Neural progenitor cell (in vitro differentiated cells): ENCODE measurements at regions not wholly inside any gene's neighbourhood (a gene's known extent, or its start where the extent isn't known, plus 50 kb on each side); places are given as distances from the start of the nearest gene placed in this dataset.
A peak's percentile ranks its signal among the peaks of the same experiment; 100 is the strongest.

Source experiments
- DNase-seq: peaks from one replicate; pipeline ENCODE4 v3.0.0-alpha.2; 2016; ENCODE audit warnings: low spot score
- H2AFZ ChIP-seq: fragments of 200-600 bp; sonication (generic); replicated peaks from 2 replicates; pipeline ENCODE4 v1.6.1; 2016; ENCODE audit warnings: antibody characterized with exemption
- H3F3A ChIP-seq: fragments of 200-600 bp; sonication (generic); 2 replicates; pipeline ENCODE4 v1.6.1; 2016; ENCODE audit warnings: antibody characterized with exemption, low read depth
- H3K27ac ChIP-seq: fragments of 200-600 bp; sonication (generic); 2 replicates; pipeline ENCODE4 v1.5.1; 2016; ENCODE audit warnings: mild to moderate bottlenecking
- H3K27me3 ChIP-seq: fragments of 200-600 bp; sonication (generic); 2 replicates; pipeline ENCODE4 v1.6.1; 2016; ENCODE audit warnings: mild to moderate bottlenecking, moderate library complexity
- H3K36me3 ChIP-seq: fragments of 200-600 bp; sonication (generic); 2 replicates; pipeline ENCODE4 v1.5.1; 2016
- H3K4me1 ChIP-seq: fragments of 200-600 bp; sonication (generic); 2 replicates; pipeline ENCODE4 v1.6.1; 2016; ENCODE audit warnings: mixed run types
- H3K4me2 ChIP-seq: fragments of 200-600 bp; sonication (generic); 2 replicates; pipeline ENCODE4 v1.6.1; 2016
- H3K4me3 ChIP-seq: fragments of 200-600 bp; sonication (generic); 2 replicates; pipeline ENCODE4 v1.5.1; 2016
- H3K79me2 ChIP-seq: fragments of 200-600 bp; sonication (generic); 2 replicates; pipeline ENCODE4 v1.6.1; 2016; ENCODE audit warnings: low read depth
- H3K9ac ChIP-seq: fragments of 200-600 bp; sonication (generic); 2 replicates; pipeline ENCODE4 v1.6.1; 2016
- H3K9me3 ChIP-seq: fragments of 200-600 bp; sonication (generic); 2 replicates; pipeline ENCODE4 v1.5.1; 2016; ENCODE audit warnings: low read depth
- H4K20me1 ChIP-seq: fragments of 200-600 bp; sonication (generic); 2 replicates; pipeline ENCODE4 v1.6.1; 2016; ENCODE audit warnings: low read depth
- H3K27ac Mint-ChIP-seq: 3 replicates; pipeline ENCODE4 v1.8.0; 2021; ENCODE audit warnings: mixed read lengths
- H3K27me3 Mint-ChIP-seq: 2 replicates; pipeline ENCODE4 v1.8.0; 2022; ENCODE audit warnings: low read depth, mild to moderate bottlenecking, inconsistent platforms, moderate library complexity, mixed read lengths; ENCODE audit not compliant: insufficient read depth
- H3K36me3 Mint-ChIP-seq: 3 replicates; pipeline ENCODE4 v1.8.0; 2021; ENCODE audit warnings: mixed read lengths
- H3K4me1 Mint-ChIP-seq: 3 replicates; pipeline ENCODE4 v1.8.0; 2021; ENCODE audit warnings: mixed read lengths
- H3K4me3 Mint-ChIP-seq: 3 replicates; pipeline ENCODE4 v1.8.0; 2021; ENCODE audit warnings: mild to moderate bottlenecking, moderate library complexity, mixed read lengths
- H3K9me3 Mint-ChIP-seq: 3 replicates; pipeline ENCODE4 v1.8.0; 2020; ENCODE audit warnings: mixed read lengths
- CTCF ChIP-seq: fragments of 200-600 bp; sonication (generic); IDR thresholded peaks from 2 replicates; pipeline ENCODE4 v1.5.1; 2017; ENCODE audit warnings: antibody characterized with exemption, mild to moderate bottlenecking
- EZH2 ChIP-seq: fragments of 200-600 bp; sonication (generic); IDR thresholded peaks from 2 replicates; pipeline ENCODE4 v1.6.1; 2017; ENCODE audit warnings: antibody characterized with exemption, mild to moderate bottlenecking, moderate library complexity
- EZH2phosphoT487 ChIP-seq: fragments of 200-600 bp; sonication (generic); IDR thresholded peaks from 2 replicates; pipeline ENCODE4 v1.6.1; 2017; ENCODE audit warnings: antibody characterized with exemption

DNA sequence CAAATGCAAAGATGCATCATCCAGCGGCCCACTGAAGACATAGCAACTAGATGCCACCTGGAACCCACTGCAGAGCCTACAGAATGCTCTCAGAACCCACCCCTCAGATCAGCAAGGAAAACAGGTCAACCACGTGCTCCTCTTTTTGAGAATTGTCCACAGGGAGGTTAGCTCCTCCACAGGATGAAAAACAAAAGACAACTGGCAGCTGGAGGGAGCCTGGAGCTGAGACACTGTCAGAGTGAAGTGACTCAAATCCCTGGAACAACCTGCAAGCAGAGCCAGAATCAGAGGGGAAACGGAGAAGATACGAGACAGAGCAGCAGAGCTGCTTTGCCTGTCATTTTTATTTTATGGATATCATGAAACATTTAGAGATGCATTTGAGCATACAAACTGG, 277.6 kb downstream of the GASK1B start:
- H3K36me3 Mint-ChIP-seq, result no peaks in the 10 kb centered on the region
- H3K4me3 ChIP-seq, result no peak overlapping the region
- H3K79me2 ChIP-seq, result no peaks in the 10 kb centered on the region
- H3K27ac ChIP-seq, result no peak overlapping the region
- peaks cover 29% of the 10 kb centered on the region for H3K4me1 Mint-ChIP-seq
- H3K4me2 ChIP-seq, result no peak overlapping the region
- peak; percentile 53 for DNase-seq
- H3K27me3 ChIP-seq, result no peaks in the 10 kb centered on the region
- H3K36me3 ChIP-seq, result no peaks in the 10 kb centered on the region
- TF ChIP-seq EZH2phosphoT487, result no peak
- no peak for TF ChIP-seq EZH2
- TF ChIP-seq CTCF, result no peak
- no peak overlapping the region for H3K9ac ChIP-seq
- H4K20me1 ChIP-seq, result no peaks in the 10 kb centered on the region
- H3K27ac Mint-ChIP-seq, result no peak overlapping the region
- no peak overlapping the region for H2AFZ ChIP-seq
- no peak overlapping the region for H3K4me3 Mint-ChIP-seq
- H3K9me3 Mint-ChIP-seq, result no peaks in the 10 kb centered on the region
- H3K27me3 Mint-ChIP-seq, result peaks cover 2% of the 10 kb centered on the region
- no peaks in the 10 kb centered on the region for H3K9me3 ChIP-seq
- H3F3A ChIP-seq, result no peaks in the 10 kb centered on the region
- peaks cover 6% of the 10 kb centered on the region for H3K4me1 ChIP-seq

DNA sequence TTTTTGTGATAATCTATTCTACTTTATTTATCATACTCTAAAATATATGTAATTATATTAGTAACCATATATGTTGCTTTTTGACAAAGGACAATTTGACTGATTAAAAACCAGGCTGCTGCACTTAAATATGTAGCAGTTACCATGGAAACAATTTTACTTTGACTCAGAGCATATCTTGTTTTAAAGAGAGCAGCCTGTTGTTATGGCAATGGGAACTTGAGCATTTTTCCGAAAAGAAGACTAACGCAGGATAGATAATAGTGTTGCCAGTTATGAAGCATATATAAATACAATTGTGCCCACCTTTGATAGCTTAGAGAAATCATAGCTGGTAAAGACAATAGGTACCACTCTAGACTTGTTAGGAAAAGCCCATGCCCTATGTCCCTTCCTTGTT, 283.0 kb downstream of the GASK1B start:
- Histone ChIP-seq H3K27me3 (peaks cover 6% of the 10 kb centered on the region), H2AFZ (no peak overlapping the region), H3K4me3 (no peak overlapping the region), H3K4me1 (peaks cover 13% of the 10 kb centered on the region), H3K9ac (no peak overlapping the region), H3K9me3 (no peaks in the 10 kb centered on the region), H3K79me2 (no peaks in the 10 kb centered on the region), H3K4me2 (no peak overlapping the region), H3F3A (no peaks in the 10 kb centered on the region), H3K36me3 (no peaks in the 10 kb centered on the region), H3K27ac (no peak overlapping the region), H4K20me1 (peaks cover 6% of the 10 kb centered on the region)
- Mint-ChIP-seq H3K27ac (no peak overlapping the region), H3K27me3 (no peaks in the 10 kb centered on the region), H3K4me1 (peaks cover 28% of the 10 kb centered on the region), H3K36me3 (no peaks in the 10 kb centered on the region), H3K4me3 (no peak overlapping the region), H3K9me3 (no peaks in the 10 kb centered on the region)
- DNase-seq, result no peak
- TF ChIP-seq EZH2phosphoT487 (no peak), CTCF (no peak), EZH2 (no peak)

DNA sequence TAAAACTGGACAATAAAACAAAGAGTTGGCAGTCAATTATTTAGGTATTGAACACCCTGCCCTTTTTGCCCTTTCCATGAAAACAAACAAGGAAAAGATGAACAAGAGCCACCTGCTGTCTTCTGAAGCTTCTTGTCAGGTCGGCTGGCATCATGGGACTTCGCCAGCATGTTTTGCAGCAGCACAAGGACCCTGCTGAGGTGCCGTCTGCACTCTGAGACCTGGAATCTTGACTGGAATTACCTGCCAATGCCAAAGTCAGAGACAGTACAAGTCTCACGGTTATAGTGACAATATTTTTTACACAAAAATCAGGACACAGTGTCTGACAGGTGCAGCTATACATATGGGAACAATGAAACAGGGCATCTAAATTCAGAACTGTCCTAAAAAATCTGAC, 284.5 kb downstream of the GASK1B start:
- no peaks in the 10 kb centered on the region for H3K36me3 ChIP-seq
- no peak overlapping the region for H3K9ac ChIP-seq
- no peaks in the 10 kb centered on the region for H3K9me3 ChIP-seq
- DNase-seq, result no peak
- no peak overlapping the region for H3K27ac Mint-ChIP-seq
- H3K4me3 ChIP-seq, result no peak overlapping the region
- no peak overlapping the region for H2AFZ ChIP-seq
- no peaks in the 10 kb centered on the region for H3F3A ChIP-seq
- peaks cover 13% of the 10 kb centered on the region for H3K4me1 ChIP-seq
- H3K27me3 ChIP-seq, result peaks cover 6% of the 10 kb centered on the region
- H3K79me2 ChIP-seq, result no peaks in the 10 kb centered on the region
- H4K20me1 ChIP-seq, result peaks cover 6% of the 10 kb centered on the region
- H3K27ac ChIP-seq, result no peak overlapping the region
- peaks cover 32% of the 10 kb centered on the region for H3K4me1 Mint-ChIP-seq
- no peak overlapping the region for H3K4me3 Mint-ChIP-seq
- H3K36me3 Mint-ChIP-seq, result no peaks in the 10 kb centered on the region
- H3K9me3 Mint-ChIP-seq, result no peaks in the 10 kb centered on the region
- no peaks in the 10 kb centered on the region for H3K27me3 Mint-ChIP-seq
- no peak for TF ChIP-seq EZH2phosphoT487
- TF ChIP-seq CTCF, result no peak
- no peak for TF ChIP-seq EZH2
- no peak overlapping the region for H3K4me2 ChIP-seq

- Histone ChIP-seq H3F3A (no peaks in the 10 kb centered on the region), H2AFZ (no peak overlapping the region), H3K4me2 (peak overlapping the region; percentile 20), H3K4me3 (no peak overlapping the region), H3K27ac (no peak overlapping the region), H3K27me3 (peaks cover 6% of the 10 kb centered on the region), H3K9ac (no peak overlapping the region), H3K9me3 (no peaks in the 10 kb centered on the region), H4K20me1 (peaks cover 6% of the 10 kb centered on the region), H3K79me2 (no peaks in the 10 kb centered on the region), H3K4me1 (peaks cover 13% of the 10 kb centered on the region), H3K36me3 (no peaks in the 10 kb centered on the region)
- peak; percentile 69 for DNase-seq
- peaks cover 38% of the 10 kb centered on the region for H3K4me1 Mint-ChIP-seq
- H3K27ac Mint-ChIP-seq, result no peak overlapping the region
- H3K4me3 Mint-ChIP-seq, result no peak overlapping the region
- no peaks in the 10 kb centered on the region for H3K36me3 Mint-ChIP-seq
- H3K9me3 Mint-ChIP-seq, result no peaks in the 10 kb centered on the region
- H3K27me3 Mint-ChIP-seq, result no peaks in the 10 kb centered on the region
- no peak for TF ChIP-seq EZH2
- peak; percentile 75 for TF ChIP-seq EZH2phosphoT487
Observed at GRCh38 chr4:157887316-157887715, 285.5 kb downstream of the GASK1B start.
